ENCODE measurements at regions not wholly inside any gene's neighbourhood (a gene's known extent, or its start where the extent isn't known, plus 50 kb on each side); places are given as distances from the start of the nearest gene placed in this dataset.

DNA sequence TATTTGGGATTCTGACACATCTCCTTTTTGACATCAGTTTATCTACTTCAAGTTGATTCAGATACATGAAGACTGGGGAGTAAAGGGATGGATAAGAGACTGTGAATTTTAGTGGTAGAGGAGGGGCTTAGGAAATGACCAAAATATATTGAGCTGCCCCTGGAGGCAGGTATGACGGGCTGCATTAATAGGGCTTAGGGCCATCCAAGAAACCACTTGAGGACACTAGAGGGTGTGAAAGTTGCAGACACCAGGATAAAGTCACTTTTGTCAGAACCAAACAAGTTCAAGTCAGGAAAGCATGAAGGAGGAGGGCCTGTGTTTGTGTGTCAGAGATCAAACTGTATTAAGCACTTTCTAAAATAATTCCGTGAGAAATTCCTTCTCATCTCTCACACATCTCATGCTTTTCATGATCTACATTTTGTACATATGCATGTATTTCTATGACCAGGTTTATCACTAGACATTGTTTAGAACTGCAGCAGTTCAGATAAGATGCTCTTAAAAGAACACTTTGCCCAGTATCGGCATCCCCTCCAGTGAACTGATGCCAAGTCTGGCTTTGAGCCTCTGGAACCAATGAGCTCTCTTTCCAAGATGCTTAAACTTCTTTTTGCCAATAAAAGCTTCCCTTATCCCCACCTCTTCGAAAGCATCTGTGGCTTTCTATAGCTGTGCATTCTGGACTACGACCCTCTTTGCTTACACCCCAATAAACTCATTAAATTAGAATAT lies 136.9 kb downstream of the SLC38A1 start:
- no peak for DNase-seq (ENCODE audit: low read depth in 1 of 2, low spot score in 1 of 2)

DNA sequence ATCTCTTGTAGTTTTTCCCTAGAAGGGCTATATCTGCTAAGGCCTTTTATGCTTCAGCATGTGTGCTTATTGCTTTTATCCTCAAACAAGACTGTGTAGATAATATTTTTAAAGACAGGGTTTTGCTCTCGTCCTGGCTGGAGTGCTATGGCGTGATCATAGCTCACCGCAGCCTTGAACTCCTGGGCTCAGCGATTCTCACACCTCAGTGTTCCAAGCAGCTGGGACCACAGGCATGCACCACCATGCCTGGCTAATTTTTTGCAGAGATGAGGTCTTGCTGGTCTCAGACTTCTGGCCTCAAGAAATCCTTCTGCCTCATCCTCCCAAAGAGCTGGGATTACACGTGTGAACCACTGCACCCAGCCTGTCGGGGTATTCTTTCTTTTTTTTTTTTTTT lies 137.3 kb upstream of the SCAF11 start:
- DNase-seq (ENCODE audit: low read depth in 1 of 2, low spot score in 1 of 2): no peak

DNA sequence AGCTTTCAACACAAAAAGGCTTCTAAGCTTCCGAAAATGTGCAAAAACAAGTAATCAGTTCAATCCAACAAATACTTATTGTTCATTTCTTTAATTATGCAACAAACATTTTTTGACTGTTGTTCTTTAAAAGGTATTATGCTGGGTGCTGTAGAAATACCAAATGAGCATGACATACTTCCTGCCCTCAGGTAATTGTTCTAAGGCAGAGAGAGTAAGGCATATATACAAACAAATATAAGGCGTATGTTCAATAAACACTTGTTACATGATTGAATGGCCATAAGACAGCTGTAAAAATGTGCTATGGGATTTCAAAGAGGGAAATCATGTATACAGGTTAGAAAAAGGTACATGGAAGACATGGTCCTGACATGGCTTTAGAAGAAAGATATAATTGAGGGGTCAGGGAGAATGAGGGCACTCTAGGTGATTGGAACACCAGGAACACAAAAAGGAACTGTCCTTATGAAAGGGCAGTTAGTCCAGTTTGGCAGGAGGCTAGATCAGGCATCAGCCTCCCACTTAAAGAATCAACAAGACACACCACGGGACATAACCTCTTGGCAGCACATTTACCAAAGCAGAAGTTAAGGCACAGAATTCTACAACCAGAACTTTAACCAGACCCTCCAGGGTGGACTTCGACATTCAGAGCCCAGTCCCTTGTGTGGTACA lies 135.8 kb upstream of the SCAF11 start:
- no peak for DNase-seq (ENCODE audit: low read depth in 1 of 2, low spot score in 1 of 2)

DNA sequence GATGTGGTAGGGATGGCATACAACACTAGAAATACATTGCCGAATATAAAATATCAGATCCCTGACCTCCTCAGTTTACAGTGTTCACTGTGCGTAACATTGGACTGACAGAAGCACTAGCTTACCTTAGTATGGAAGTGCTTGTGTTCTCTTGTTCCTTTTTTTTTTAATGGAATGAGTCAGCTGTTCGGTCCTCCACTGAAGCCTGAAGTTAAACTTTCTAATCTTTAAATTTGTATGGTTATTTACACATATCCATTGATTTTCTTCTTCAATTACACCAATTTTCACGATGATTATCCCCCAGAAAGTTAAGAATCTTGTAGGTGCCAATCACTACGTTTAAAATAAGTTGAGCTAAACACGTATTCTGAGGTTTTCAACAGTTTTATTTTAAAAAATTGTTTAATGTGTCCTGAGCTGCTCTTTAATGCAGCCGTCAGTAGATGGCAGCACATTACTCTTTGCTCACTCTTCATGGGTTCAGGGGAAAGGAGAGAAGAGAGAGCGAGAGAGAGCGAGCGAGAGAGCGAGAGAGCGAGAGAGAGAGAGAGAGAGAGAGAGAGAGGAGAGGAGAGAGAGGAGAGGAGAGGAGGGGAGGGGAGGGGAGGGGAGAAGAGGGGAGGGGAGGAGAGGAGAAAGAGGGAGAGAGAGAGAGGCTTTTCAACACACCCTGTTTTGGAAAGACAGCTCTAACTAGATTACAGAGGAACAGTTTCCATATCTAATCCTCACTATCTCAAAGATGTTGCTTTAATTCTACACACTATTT lies 134.7 kb upstream of the SCAF11 start:
- peak in 1 of 2 donors; percentile 34 for DNase-seq (ENCODE audit: low read depth in 1 of 2, low spot score in 1 of 2)

DNA sequence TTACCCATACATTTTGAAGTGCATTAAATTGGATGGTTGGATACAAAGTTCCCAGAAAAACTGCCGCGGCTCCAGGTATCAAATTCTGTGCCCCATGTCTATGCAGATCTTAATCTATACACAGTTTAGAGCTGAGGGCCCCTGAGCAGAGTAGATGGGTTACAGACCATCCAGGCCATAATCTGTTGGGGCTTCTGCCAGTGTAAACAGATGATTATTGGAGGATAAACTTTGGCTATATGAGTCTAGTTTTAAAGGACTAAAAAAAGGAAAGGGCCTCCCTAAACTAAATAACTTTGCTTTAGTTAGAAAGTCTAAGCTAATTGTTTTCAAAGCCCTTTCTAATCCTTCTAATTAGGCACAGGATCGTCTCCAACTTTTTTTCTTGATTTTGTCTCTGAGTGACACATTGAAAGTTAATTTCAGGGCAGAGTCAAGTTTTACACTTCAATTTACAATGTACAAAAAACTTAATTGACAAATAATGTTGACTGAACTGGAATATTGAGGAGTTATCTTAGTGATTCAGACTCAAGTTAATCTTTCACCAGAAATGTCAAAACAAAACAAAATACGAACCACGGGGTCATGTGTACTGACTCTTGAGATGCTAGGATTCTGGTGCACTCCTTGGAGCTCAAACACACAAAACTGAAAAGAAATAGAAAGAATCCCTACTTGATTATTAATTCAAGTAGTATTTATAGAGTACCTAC lies 133.9 kb upstream of the SCAF11 start:
- DNase-seq (ENCODE audit: low read depth in 1 of 2, low spot score in 1 of 2): no peak

DNA sequence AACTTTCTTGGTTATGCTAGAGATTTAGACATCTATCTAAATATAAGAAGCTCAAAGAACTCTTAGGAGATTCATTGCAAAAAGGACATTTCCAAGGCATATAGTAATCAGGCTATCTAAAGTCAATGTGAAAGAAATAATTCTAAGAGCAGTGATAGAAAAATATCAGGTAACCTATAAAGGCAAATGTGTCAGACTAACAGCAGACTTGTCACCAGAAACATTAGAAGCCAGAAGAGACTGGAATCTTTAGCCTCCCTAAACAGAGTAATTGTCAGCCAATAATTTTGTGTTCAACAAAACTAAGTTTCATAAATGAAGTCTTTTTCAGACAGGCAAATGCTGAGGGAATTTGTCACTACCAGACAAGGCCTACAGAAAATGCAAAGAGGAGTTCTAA lies 122.0 kb upstream of the SCAF11 start:
- no peak for DNase-seq (ENCODE audit: low read depth in 1 of 2, low spot score in 1 of 2)

DNA sequence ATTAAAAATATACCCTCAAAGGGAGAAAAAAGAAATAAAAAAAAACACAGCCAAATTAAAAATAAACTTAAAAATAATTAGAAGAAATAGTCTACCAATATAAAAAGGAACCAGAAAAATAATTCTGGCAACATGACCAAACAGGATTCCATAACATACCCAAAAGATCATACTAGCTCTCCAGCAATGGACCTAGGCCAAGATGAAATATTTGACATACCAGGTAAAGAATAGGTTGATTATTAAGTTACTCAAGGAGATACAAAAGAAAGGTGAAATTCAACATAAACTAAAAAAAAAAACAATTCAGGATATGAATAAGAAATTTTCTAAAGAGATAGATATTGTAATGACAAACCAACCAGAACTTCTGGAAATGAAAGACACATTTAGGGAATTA lies 121.3 kb upstream of the SCAF11 start:
- DNase-seq (ENCODE audit: low read depth in 1 of 2, low spot score in 1 of 2): no peak

DNA sequence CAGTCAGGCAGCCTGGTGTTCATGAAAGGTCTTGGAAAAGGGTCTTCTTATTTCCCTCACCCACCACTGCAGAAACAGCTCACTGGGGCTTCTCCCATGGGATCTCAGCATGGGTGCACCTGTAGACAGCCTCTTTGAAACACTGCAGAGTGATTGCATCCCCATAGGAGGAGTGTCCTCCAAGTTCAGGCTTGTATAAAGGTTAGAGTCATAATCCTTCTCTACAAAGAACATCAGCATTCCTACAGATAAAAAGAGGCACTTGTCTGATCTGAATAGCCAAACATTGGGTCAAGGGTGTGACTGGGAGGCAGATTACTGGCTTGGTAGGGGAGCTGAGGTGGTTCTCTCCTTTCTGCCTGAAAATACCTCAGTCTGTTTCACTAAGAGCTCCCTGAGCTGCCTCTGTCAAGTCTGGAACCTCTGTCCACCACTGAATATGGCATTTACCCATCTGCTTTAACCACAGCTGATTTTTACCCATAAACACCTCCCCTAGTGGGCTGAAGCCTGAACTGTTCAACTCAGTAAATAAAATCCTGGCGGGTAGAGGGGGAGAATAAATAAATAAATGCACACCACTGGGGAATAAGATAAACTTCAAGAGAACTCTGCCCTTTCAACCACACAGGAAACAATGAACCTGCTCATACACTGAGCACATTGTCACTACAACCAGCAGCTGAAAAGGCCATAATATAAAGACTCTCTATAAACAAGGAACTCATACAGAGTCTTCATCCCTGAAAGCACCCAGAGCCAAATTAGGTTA lies 120.7 kb upstream of the SCAF11 start:
- DNase-seq (ENCODE audit: low read depth in 1 of 2, low spot score in 1 of 2): no peak

DNA sequence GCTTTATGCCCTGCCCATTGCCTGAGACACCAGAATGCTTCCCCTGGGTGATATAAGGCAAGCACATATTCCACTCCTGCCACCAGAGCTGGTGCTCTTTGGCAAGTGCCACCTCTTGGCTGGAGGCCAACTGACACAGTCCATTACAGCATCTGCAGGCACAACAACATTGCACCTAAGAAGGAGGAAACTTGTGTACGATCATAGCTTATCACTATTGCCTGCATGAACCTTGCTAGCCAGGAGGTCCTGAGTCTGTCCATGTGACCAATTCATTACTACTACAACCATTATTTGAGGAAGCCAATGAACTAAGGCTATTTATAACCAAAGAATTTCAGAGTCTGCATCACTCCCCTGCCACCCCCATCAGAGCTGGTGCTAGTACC lies 119.8 kb upstream of the SCAF11 start:
- DNase-seq (ENCODE audit: low read depth in 1 of 2, low spot score in 1 of 2): no peak

DNA sequence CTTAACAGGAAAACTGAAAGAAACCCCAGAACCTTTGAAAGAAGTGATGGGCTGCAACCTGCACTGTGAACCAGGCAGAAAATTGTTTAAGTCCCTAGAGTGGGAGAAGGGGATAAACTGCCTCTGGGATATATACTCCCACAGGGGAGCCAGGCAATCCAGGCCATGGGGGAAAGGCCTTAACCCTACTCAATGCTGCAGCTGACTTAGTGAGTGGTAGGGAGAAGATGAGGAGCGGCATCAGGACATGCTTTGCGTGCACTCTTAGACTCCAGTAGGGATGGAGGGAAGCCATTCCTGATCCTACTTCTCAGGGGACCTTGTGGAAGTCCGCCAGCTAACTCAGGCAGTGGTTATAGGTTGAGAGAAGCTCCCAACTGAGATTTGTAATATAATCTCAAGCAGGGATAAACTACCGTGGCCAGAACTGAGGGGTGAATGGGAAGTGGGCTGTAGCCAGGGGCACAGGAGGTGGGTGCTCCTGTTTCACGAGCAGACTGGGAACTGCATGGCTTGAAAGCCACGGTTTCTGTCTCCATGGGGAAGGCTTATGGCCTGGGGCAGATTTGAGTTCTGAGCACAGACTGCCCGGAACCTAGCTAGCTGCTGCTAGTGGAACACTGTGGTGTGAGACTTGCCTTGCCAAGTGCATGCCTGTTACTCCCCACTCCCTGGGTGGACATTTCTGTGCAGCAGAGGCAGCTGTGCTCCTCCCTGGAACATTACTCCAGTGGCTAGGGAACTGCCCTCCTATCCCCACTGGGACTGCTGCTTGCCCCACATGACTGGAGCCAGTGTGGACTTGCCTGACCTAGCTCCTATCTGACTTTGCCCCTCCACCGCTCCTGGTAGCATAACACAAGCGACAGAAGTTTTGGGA lies 119.2 kb upstream of the SCAF11 start:
- no peak for DNase-seq (ENCODE audit: low read depth in 1 of 2, low spot score in 1 of 2)

DNA sequence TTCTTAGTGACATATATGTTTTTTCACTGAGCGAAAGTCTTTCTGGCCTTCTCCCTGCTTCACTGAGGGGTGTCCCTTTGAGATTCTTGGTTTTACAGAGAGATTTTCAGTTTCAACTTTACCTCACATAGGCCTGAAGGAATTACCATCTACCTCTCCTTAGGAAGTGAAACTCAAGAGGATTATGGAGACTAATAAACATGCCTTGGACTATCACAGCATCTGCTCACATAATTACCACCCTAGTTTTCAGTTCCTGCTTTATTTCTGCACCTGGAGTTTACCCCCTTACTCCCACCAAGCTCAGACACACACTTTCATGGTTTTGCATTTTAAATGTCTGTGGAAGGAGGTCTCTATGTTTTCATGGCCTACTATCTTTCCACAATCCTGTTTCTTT lies 118.3 kb upstream of the SCAF11 start:
- DNase-seq (ENCODE audit: low read depth in 1 of 2, low spot score in 1 of 2): no peak

DNA sequence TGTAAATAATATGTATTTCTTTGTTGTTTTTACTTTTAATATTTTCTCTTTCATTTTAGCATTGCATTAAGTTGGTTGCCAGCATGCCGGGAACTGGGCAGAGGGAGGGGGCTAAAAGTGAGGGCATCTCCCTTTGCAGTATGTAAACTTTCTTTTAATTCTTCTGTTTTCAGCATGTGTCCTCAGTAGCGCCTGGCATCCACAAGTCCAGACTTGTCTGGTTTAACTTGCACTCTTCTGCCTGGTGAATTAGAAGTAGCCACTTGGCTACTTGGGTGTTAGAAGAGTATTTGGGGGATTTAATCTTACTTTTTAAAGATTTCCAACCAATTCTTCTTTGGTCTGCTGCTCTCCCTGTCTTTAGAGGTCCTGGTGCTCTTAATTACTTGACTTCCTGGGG lies 117.2 kb upstream of the SCAF11 start:
- no peak for DNase-seq (ENCODE audit: low read depth in 1 of 2, low spot score in 1 of 2)

DNA sequence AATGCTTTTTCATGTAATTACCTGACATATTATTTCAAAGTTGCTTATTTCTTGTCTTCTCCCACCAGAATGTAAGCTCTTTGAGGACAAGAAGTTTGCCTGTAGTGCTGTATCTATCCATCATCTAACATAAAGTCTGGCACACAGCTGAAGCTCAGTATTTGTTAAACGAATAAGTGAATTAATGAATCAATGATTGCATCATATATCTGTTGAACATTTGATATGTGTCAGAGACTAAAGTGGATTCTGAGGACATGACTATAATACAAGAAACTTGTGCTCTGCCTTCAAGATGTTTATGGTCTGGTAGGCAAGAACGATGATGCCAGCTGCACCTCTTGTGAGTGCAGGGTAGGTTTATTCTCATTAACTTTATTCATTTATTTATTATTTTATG lies 115.4 kb upstream of the SCAF11 start:
- DNase-seq (ENCODE audit: low read depth in 1 of 2, low spot score in 1 of 2): no peak

DNA sequence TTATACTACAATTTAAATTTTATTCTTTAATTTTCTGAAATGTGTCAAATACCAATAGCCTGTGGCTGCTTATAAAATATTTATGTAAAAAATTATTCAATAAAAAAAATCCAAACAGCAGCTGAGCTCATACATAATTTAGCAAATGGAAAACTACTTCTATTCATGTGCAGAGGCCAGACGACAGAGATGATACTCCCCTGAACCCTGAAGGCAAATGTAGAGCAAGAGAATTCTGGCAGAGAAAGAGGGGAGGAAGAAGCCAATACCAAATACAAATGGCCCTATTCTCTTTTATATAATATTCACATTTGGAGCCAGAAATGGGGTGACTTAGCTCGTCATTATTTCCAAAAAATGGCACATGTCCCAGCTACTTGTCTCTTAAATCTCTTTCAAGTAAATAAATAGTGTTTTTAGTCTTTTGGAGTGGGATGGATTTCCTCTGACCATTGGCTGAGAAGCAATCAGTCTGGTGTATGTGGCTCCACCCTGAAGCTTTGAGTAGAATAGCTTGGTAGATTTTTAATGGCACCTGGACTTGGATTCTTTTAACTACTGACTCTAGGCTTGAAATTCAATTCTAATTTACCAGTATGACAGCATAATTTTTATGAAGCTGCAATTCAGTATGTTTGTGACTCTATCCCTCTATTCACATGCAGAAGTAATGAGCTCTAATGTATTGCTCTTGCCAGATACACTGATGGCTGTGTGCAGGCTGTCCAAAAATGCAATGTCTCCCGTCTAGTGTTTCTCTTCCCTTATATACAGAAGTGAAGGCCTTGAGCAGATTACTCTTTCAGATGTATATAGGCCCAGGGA lies 113.4 kb upstream of the SCAF11 start:
- no peak for DNase-seq (ENCODE audit: low read depth in 1 of 2, low spot score in 1 of 2)

DNA sequence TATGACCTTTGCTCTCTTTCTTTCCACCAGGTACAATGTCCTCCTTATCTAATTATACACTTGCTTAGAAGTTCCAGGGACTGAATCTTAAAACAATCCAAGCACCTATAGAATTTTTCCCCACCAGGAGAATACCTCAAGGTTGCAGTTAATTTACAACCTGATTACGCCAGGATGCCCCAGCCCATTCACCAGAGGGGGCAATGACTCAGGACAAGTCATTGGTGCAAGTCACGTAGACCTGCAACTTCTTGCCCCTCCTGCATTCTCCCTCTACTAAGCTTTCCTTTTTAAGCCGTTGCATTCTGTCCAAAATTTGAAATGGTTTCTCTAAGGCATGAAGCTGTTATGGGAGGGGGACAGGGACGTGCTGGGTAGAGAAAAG lies 111.1 kb upstream of the SCAF11 start:
- DNase-seq (ENCODE audit: low read depth in 1 of 2, low spot score in 1 of 2): no peak

DNA sequence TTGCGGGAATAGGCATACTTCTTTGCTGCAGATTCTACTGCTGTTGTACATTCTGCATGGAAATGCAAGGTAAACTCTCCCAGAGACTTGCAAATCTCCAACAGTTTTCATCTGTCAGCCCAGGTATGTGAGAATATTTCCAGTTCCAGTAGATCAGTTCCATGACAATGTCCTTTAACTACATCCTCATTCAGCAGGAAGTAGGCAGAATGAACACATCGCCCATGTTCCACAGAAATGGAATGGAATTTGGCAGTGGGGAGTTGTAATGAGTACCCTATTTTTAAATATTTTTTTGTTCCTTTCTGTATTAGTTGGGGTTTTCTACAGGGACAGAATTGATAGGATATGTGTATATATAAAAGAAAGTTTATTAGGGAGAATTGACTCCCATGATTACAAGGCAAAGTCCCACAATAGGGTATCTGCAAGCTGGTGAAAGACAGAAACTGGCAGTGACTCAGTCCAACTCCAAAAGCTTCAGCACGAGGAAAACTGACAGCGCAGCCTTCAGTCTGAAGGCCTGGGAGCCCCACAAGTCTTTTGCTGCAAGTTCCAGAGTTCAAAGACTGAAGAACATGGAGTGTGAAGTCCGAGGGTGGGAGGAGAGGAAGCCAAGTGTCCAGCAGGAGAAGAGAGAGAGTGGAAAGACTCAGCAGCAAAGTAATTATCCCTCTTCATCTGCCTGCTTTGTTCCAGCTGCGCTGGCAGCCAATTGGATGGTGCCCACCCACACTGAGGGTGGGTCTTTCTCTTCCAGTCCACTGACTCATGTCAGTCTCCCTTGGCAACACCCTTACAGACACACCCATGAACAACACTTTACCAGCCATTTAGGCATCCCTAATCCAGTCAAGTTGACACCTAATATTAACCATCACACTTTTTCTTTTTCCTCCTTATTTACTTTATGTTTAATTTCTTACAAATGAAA lies 110.4 kb upstream of the SCAF11 start:
- no peak for DNase-seq (ENCODE audit: low read depth in 1 of 2, low spot score in 1 of 2)

DNA sequence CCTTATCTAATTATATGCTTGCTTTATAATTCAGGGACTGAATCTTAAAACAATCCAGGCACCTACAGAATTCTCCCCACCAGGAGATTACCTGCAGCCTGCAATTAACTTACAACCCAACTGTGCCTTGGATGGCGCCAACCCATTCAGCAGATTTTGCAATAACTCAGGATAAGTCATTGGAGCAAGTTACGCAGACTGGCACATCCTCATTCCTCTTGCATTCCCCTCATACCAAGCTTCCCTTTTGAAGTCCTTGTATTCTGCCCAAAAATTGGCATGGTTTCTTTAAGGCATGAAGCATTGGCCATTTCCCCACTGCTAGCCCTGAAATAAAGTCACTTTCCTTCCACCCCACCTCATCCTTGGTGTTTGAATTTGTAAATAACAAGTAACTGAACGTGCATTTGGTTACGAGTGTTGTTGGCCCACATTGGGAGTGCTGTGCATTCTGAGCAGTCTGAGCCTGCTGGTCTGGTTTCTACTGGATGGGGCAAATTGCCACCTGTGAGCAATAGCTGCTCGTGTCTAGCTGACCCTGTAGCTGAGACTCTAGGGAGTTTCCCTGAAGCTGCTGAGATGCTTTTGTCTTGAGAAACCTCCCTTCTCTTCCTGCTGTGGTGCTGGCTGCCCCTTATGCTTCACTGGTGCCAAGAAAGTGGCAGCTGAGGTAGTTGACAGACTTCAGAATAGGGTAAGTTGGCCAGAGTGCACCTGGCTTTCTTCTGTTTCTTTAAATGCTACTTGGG lies 99.2 kb upstream of the SCAF11 start:
- no peak for DNase-seq (ENCODE audit: low read depth in 1 of 2, low spot score in 1 of 2)

Data from activated T-helper 1 cell treated with anti-CD3 and anti-CD28 coated beads, Interleukin-2, amount 50 U/mL, for 16 hours (primary cell).